K562 (cell line): ENCODE measurements at regions not wholly inside any gene's neighbourhood (a gene's known extent, or its start where the extent isn't known, plus 50 kb on each side); places are given as distances from the start of the nearest gene placed in this dataset.

ENCODE experiments used
- ATAC-seq: fragments of 200-7000 bp; cut with Tn5 transposase; 3 replicates; pipeline ENCODE4 v1.9.1; 2020; ENCODE audit warnings: moderate library complexity
- BruUV-seq: library from RNA; stranded (reverse); fragments of 400-500 nt; replicated peaks from 2 replicates; lab custom pipeline; 2021; lab: Mats Ljungman, UMichigan
- CTCF ChIA-PET: fragments of 300-600 bp; formaldehyde crosslinking; extraction: SDS; loops from one replicate; lab custom pipeline; 2021; ENCODE audit warnings: low intra/inter-chr PET ratio; lab: Yijun Ruan, JAX
- POLR2A ChIA-PET: fragments of 300-600, 350-650 bp; sonication (Branson Sonifier 250); formaldehyde crosslinking; extraction: SDS; loops from one replicate; lab custom pipeline; 2021; ENCODE audit warnings: antibody characterized with exemption, inconsistent platforms; lab: Yijun Ruan, JAX
- DNase-seq, 4 experiments: peaks; one replicate each; pipeline versions ENCODE4 v3.0.0 to v3.0.0-alpha.2; 2011 to 2018; ENCODE audit warnings: low spot score in 3 of 4, mixed read lengths in 3 of 4; ENCODE audit errors: extremely low read depth in 1 of 4
- FAIRE-seq: peaks from 2 replicates; lab custom pipeline; 2011; peaks lifted over from hg19 to GRCh38; lab: Jason Lieb, UNC
- H2AFZ ChIP-seq: 2 replicates; pipeline ENCODE4 v1.6.0; 2011; ENCODE audit warnings: low read depth, low read length, control low read depth, inconsistent platforms
- H3K27ac ChIP-seq: fragments of 200-600 bp; 3 replicates; pipeline ENCODE4 v1.8.0; 2011; ENCODE audit warnings: low read depth, mild to moderate bottlenecking, control low read depth, inconsistent platforms, low read length, moderate library complexity, mixed read lengths; ENCODE audit errors: extremely low read depth
- H3K27me3 ChIP-seq, 2 experiments: fragments of 300-600 bp in 1 of 2; 2 replicates in 1 of 2; 3 replicates in 1 of 2; pipeline versions ENCODE4 v1.6.0 to v1.8.0; 2011; ENCODE audit warnings: inconsistent platforms in 2 of 2, low read length in 2 of 2, mild to moderate bottlenecking in 1 of 2, mixed read lengths in 1 of 2, moderate library complexity in 1 of 2; ENCODE audit not compliant: control insufficient read depth in 2 of 2, insufficient read depth in 2 of 2
- H3K36me3 ChIP-seq: fragments of 300-600 bp; 3 replicates; pipeline ENCODE4 v1.8.0; 2011; ENCODE audit warnings: mild to moderate bottlenecking, low read length, inconsistent platforms; ENCODE audit not compliant: control insufficient read depth, insufficient read depth
- H3K4me1 ChIP-seq, 2 experiments: fragments of 200-600 bp in 1 of 2; replicated peaks in 1 of 2; 2 replicates in 1 of 2; 3 replicates in 1 of 2; pipeline versions ENCODE4 v1.5.1 to v1.8.0; 2011; ENCODE audit warnings: inconsistent platforms in 2 of 2, low read length in 2 of 2, mild to moderate bottlenecking in 1 of 2, mixed read lengths in 1 of 2, moderate library complexity in 1 of 2; ENCODE audit not compliant: control insufficient read depth in 2 of 2, insufficient read depth in 2 of 2
- H3K4me2 ChIP-seq: 2 replicates; pipeline ENCODE4 v1.6.1; 2011; ENCODE audit warnings: low read length, control low read depth, inconsistent platforms, mixed read lengths; ENCODE audit not compliant: insufficient read depth
- H3K4me3 ChIP-seq: fragments of 200-600 bp; sonication (generic), shearing (Covaris generic); 2 replicates; pipeline ENCODE4 v1.5.1; 2016; ENCODE audit warnings: control low read depth, inconsistent platforms
- H3K79me2 ChIP-seq: fragments of 200-600 bp; 3 replicates; pipeline ENCODE4 v1.8.0; 2011; ENCODE audit warnings: low read length, inconsistent platforms; ENCODE audit not compliant: control insufficient read depth, insufficient read depth
- H3K9ac ChIP-seq, 2 experiments: 2 replicates each; pipeline versions ENCODE4 v1.6.0 to v1.6.1; 2011; ENCODE audit warnings: low read depth in 2 of 2, low read length in 2 of 2, control low read depth in 1 of 2, inconsistent platforms in 1 of 2, mild to moderate bottlenecking in 1 of 2, mixed read lengths in 1 of 2; ENCODE audit not compliant: insufficient read depth in 1 of 2
- H3K9me1 ChIP-seq: one replicate; pipeline ENCODE4 v1.6.0; 2011; ENCODE audit warnings: inconsistent platforms, mild to moderate bottlenecking, low read length, moderate library complexity; ENCODE audit not compliant: control insufficient read depth, insufficient read depth
- H3K9me3 ChIP-seq: replicated peaks from 2 replicates; pipeline ENCODE4 v1.5.1; 2011; ENCODE audit warnings: low read depth, low read length, inconsistent platforms; ENCODE audit not compliant: control insufficient read depth, insufficient read depth
- H4K20me1 ChIP-seq: replicated peaks from 2 replicates; pipeline ENCODE4 v1.6.1; 2011; ENCODE audit warnings: low read length, inconsistent platforms, mixed read lengths; ENCODE audit not compliant: control insufficient read depth, insufficient read depth
- ARHGAP35 ChIP-seq: fragments of 450-650 bp; IDR thresholded peaks from 2 replicates; pipeline ENCODE4 v1.6.1; 2018; ENCODE audit not compliant: partially characterized antibody
- CCNT2 ChIP-seq: IDR thresholded peaks from 2 replicates; pipeline ENCODE4 v1.6.1; 2011; ENCODE audit warnings: borderline replicate concordance, low read depth, mild to moderate bottlenecking, moderate library complexity, mixed read lengths, low read length; ENCODE audit not compliant: insufficient read length; ENCODE audit errors: extremely low read depth
- GABPB2 ChIP-seq: fragments of 250-450 bp; sonication (Bioruptor Pico); conservative IDR thresholded peaks from 2 replicates; pipeline ENCODE4 v1.5.1; 2021; ENCODE audit warnings: mild to moderate bottlenecking
- HDAC3 ChIP-seq: fragments of 450-650 bp; IDR thresholded peaks from 2 replicates; pipeline ENCODE4 v1.6.1; 2018; ENCODE audit warnings: borderline replicate concordance, mild to moderate bottlenecking, moderate library complexity; ENCODE audit not compliant: partially characterized antibody
- PTBP1 ChIP-seq: fragments of 200-400 bp; formaldehyde crosslinking; IDR thresholded peaks from 2 replicates; pipeline ENCODE4 v1.6.1; 2017; ENCODE audit warnings: low read depth, low read length
- SIX5 ChIP-seq, 2 experiments: IDR thresholded peaks; 2 replicates each; pipeline ENCODE4 v1.6.1; 2011; ENCODE audit warnings: low read length in 2 of 2, borderline replicate concordance in 1 of 2, low read depth in 1 of 2, mild to moderate bottlenecking in 1 of 2, moderate library complexity in 1 of 2; ENCODE audit not compliant: insufficient read depth in 1 of 2
- SMARCE1 ChIP-seq: fragments of 450-650 bp; IDR thresholded peaks from 2 replicates; pipeline ENCODE4 v1.7.1; 2016; ENCODE audit warnings: mild to moderate bottlenecking
- SRSF1 ChIP-seq: fragments of 200-400 bp; formaldehyde crosslinking; IDR thresholded peaks from 2 replicates; pipeline ENCODE4 v1.6.1; 2017; ENCODE audit warnings: mild to moderate bottlenecking, low read depth, low read length, moderate library complexity
- ZBTB17 ChIP-seq: fragments of 450-650 bp; formaldehyde crosslinking; IDR thresholded peaks from 2 replicates; pipeline ENCODE4 v1.4.0; 2020; ENCODE audit warnings: mild to moderate bottlenecking
- ZNF263 ChIP-seq: sonication (generic); formaldehyde crosslinking; IDR thresholded peaks from 2 replicates; pipeline ENCODE4 v1.8.0; 2022; ENCODE audit warnings: mild to moderate bottlenecking, missing genetic modification reagents, borderline replicate concordance
- ZNF41 ChIP-seq: fragments of 250-450 bp; sonication (Bioruptor Pico); conservative IDR thresholded peaks from 2 replicates; pipeline ENCODE4 v1.4.0; 2020; ENCODE audit warnings: mild to moderate bottlenecking
- ZNF764 ChIP-seq: fragments of 250-450 bp; sonication (Bioruptor Pico); IDR thresholded peaks from 2 replicates; pipeline ENCODE4 v1.4.0; 2020; ENCODE audit warnings: low read depth, mild to moderate bottlenecking, moderate library complexity
- ZNF77 ChIP-seq: fragments of 250-450 bp; sonication (Bioruptor Pico); IDR thresholded peaks from 2 replicates; pipeline ENCODE4 v1.5.0; 2020
- WGBS: fragments of 100-300 bp; shearing (Covaris generic); methylation state at CpG from one replicate; pipeline ENCODE4 v1.1.6; 2016; ENCODE audit warnings: low coverage, mixed read lengths; ENCODE audit not compliant: insufficient coverage; ENCODE audit errors: missing lambda C conversion rate; 5-methylcytosine and 5-hydroxymethylcytosine counted together
- in situ Hi-C: fragments of 300-500 bp; cut with MboI; formaldehyde crosslinking; loops from 4 replicates; pipeline ENCODE4 v1.15.0; 2018; ENCODE audit warnings: inconsistent platforms, mixed read lengths
- intact Hi-C: fragments of 100-400 bp; cut with micrococcal nuclease; formaldehyde crosslinking; loops from 2 replicates; pipeline ENCODE4 v1.14.2; 2022
- TF ChIP-seq, protein P1 (sequence below): sonication (generic); formaldehyde crosslinking; IDR thresholded peaks from 2 replicates; pipeline ENCODE4 v1.8.0; 2022; ENCODE audit warnings: mild to moderate bottlenecking, missing genetic modification reagents
- TF ChIP-seq, protein P2 (sequence below): sonication (generic); formaldehyde crosslinking; IDR thresholded peaks from 2 replicates; pipeline ENCODE4 v1.8.0; 2022; ENCODE audit warnings: missing genetic modification reagents, mild to moderate bottlenecking, borderline replicate concordance
- TF ChIP-seq, protein P3 (sequence below): fragments of 250-450 bp; sonication (Bioruptor Pico); IDR thresholded peaks from 2 replicates; pipeline ENCODE4 v1.8.0; 2021; ENCODE audit warnings: mild to moderate bottlenecking, moderate library complexity

DNA sequence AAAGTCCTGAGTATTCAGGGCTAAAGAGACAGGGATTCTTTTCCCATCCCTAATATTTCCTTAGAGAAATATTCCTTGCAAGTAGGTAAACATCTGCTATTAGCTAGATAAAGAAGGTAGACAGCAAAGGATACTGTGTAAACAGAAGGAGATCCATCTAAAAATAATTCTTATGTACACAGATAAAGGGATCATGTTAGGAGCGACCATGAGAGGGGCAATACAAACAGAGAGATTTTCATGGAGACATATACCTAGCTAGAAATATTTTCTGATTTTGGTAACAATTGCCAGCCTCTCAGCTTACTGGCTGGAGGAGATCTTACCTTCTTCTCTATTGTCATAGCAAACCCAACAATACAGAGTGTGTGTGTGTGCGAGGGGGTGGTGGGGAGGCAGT, 184.6 kb upstream of the DMAC1 start (continued):
- TF ChIP-seq GABPB2 (no peak), PTBP1 (no peak), CCNT2 (no peak), ZNF77 (CRISPR knock-in tag) (no peak), SIX5 (IDR thresholded peaks at IDR 0.05; ENCODE audit: borderline replicate concordance in 1 of 2, insufficient read depth in 1 of 2, low read depth in 1 of 2, low read length in 2 of 2) (no peak)
- TF ChIP-seq, protein P1, sequence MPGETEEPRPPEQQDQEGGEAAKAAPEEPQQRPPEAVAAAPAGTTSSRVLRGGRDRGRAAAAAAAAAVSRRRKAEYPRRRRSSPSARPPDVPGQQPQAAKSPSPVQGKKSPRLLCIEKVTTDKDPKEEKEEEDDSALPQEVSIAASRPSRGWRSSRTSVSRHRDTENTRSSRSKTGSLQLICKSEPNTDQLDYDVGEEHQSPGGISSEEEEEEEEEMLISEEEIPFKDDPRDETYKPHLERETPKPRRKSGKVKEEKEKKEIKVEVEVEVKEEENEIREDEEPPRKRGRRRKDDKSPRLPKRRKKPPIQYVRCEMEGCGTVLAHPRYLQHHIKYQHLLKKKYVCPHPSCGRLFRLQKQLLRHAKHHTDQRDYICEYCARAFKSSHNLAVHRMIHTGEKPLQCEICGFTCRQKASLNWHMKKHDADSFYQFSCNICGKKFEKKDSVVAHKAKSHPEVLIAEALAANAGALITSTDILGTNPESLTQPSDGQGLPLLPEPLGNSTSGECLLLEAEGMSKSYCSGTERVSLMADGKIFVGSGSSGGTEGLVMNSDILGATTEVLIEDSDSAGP (CRISPR knock-in tag) = no peak
- TF ChIP-seq, all 486 proteins: peak for 0

DNA sequence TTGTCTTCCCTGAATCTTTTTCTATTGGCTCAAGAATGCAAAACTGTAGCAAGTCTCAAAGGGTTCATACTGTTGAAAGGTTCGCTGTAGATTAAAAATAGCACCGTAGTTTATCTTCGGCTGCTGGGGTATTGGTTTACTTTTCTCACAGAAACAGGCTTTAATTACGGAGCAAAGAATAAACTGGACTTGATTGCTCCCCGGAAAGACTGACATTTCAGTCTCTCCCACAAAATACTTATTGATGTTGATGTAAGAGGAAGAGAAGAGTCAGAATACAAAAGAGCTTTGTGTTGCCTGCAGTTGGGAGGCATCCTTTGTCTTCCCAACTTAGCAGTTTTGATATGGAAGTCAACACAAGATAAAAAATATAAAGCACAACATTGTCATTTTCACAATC, 183.9 kb upstream of the DMAC1 start:
- Histone ChIP-seq H3K27me3 (no peaks in the 10 kb centered on the region), H4K20me1 (no peaks in the 10 kb centered on the region), H3K4me3 (no peak overlapping the region), H3K4me1 (no peaks in the 10 kb centered on the region), H3K9me3 (no peaks in the 10 kb centered on the region), H3K4me2 (no peak overlapping the region), H3K36me3 (no peaks in the 10 kb centered on the region), H3K27ac (no peak overlapping the region), H2AFZ (no peak overlapping the region), H3K79me2 (no peaks in the 10 kb centered on the region), H3K9me1 (no peaks in the 10 kb centered on the region), H3K9ac (no peak overlapping the region)
- ATAC-seq (no peak), FAIRE-seq (no peak), DNase-seq (no peak)
- no TSS peak for BruUV-seq
- in situ Hi-C loops = no loop called here
- CTCF ChIA-PET = no interaction called here
- POLR2A ChIA-PET = no interaction called here
- 0% methylated on average over 5 of the region's 5 CpGs for WGBS
- intact Hi-C loops = no loop called here
- TF ChIP-seq SMARCE1 = no peak
- TF ChIP-seq ZNF263 = no peak
- no peak for TF ChIP-seq ARHGAP35
- TF ChIP-seq HDAC3 = no peak
- TF ChIP-seq ZBTB17 (CRISPR knock-in tag) = no peak
- TF ChIP-seq, protein P2, sequence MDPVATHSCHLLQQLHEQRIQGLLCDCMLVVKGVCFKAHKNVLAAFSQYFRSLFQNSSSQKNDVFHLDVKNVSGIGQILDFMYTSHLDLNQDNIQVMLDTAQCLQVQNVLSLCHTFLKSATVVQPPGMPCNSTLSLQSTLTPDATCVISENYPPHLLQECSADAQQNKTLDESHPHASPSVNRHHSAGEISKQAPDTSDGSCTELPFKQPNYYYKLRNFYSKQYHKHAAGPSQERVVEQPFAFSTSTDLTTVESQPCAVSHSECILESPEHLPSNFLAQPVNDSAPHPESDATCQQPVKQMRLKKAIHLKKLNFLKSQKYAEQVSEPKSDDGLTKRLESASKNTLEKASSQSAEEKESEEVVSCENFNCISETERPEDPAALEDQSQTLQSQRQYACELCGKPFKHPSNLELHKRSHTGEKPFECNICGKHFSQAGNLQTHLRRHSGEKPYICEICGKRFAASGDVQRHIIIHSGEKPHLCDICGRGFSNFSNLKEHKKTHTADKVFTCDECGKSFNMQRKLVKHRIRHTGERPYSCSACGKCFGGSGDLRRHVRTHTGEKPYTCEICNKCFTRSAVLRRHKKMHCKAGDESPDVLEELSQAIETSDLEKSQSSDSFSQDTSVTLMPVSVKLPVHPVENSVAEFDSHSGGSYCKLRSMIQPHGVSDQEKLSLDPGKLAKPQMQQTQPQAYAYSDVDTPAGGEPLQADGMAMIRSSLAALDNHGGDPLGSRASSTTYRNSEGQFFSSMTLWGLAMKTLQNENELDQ (CRISPR knock-in tag) = no peak
- TF ChIP-seq, protein P3, sequence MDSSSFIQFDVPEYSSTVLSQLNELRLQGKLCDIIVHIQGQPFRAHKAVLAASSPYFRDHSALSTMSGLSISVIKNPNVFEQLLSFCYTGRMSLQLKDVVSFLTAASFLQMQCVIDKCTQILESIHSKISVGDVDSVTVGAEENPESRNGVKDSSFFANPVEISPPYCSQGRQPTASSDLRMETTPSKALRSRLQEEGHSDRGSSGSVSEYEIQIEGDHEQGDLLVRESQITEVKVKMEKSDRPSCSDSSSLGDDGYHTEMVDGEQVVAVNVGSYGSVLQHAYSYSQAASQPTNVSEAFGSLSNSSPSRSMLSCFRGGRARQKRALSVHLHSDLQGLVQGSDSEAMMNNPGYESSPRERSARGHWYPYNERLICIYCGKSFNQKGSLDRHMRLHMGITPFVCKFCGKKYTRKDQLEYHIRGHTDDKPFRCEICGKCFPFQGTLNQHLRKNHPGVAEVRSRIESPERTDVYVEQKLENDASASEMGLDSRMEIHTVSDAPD (CRISPR knock-in tag) = no peak
- no peak for TF ChIP-seq SRSF1
- TF ChIP-seq ZNF764 (CRISPR knock-in tag) = no peak
- TF ChIP-seq ZNF41 (CRISPR knock-in tag) = no peak
